GM18868 (cell line): ENCODE measurements at regions not wholly inside any gene's neighbourhood (a gene's known extent, or its start where the extent isn't known, plus 50 kb on each side); places are given as distances from the start of the nearest gene placed in this dataset.
"Not testable (repeated sequence)": the region's sequence is repeated elsewhere in the genome, so short reads cannot be mapped to it uniquely, and the experiment has no call there.

Experiments
- ATAC-seq: cut with Tn5 transposase; IDR thresholded peaks from one replicate; pipeline ENCODE4 v1.9.1; 2021; ENCODE audit warnings: mild to moderate bottlenecking, moderate library complexity; ENCODE audit not compliant: unreplicated experiment

- no peak for ATAC-seq
Measured at GRCh38 chr2:125207431-125207830, 1182.3 kb downstream of the CNTNAP5 start.

- ATAC-seq: no peak
Measured at GRCh38 chr2:125216321-125216720, 1191.2 kb downstream of the CNTNAP5 start.

- no peak for ATAC-seq
Measured at GRCh38 chr2:125224188-125224587, 1199.1 kb downstream of the CNTNAP5 start.

GRCh38 chr2:125224830-125225229, 1199.7 kb downstream of the CNTNAP5 start:
- no peak for ATAC-seq

GRCh38 chr2:125227843-125228392, 1202.8 kb downstream of the CNTNAP5 start:
- ATAC-seq: no peak

GRCh38 chr2:125240870-125241269, 1215.8 kb downstream of the CNTNAP5 start:
- ATAC-seq: no peak

GRCh38 chr2:125243074-125243473, 1218.0 kb downstream of the CNTNAP5 start:
- no peak for ATAC-seq

- ATAC-seq: no peak
Measured at GRCh38 chr2:125254010-125254409, 1228.9 kb downstream of the CNTNAP5 start.

GRCh38 chr2:125259451-125259850, 1234.4 kb downstream of the CNTNAP5 start:
- peak; percentile 66 for ATAC-seq

- ATAC-seq: not testable (repeated sequence)
Measured at GRCh38 chr2:125260366-125260930, 1235.4 kb downstream of the CNTNAP5 start.

- ATAC-seq: no peak
Measured at GRCh38 chr2:125264453-125264852, 1239.4 kb downstream of the CNTNAP5 start.

- no peak for ATAC-seq
Measured at GRCh38 chr2:125267683-125268082, 1242.6 kb downstream of the CNTNAP5 start.

- no peak for ATAC-seq
Measured at GRCh38 chr2:125272651-125273050, 1247.6 kb downstream of the CNTNAP5 start.

GRCh38 chr2:125274718-125275117, 1249.6 kb downstream of the CNTNAP5 start:
- no peak for ATAC-seq

- no peak for ATAC-seq
Measured at GRCh38 chr2:125280265-125280664, 1255.2 kb downstream of the CNTNAP5 start.

- ATAC-seq: no peak
Measured at GRCh38 chr2:125281242-125281641, 1256.2 kb downstream of the CNTNAP5 start.

GRCh38 chr2:125296742-125297141, 1271.7 kb downstream of the CNTNAP5 start:
- no peak for ATAC-seq

GRCh38 chr2:125310657-125311364, 1285.7 kb downstream of the CNTNAP5 start:
- no peak for ATAC-seq

GRCh38 chr2:125312342-125312741, 1287.3 kb downstream of the CNTNAP5 start:
- ATAC-seq: no peak

- no peak for ATAC-seq
Measured at GRCh38 chr2:125313806-125314205, 1288.7 kb downstream of the CNTNAP5 start.

GRCh38 chr2:125318740-125319139, 1293.7 kb downstream of the CNTNAP5 start:
- no peak for ATAC-seq

GRCh38 chr2:125324273-125324672, 1299.2 kb downstream of the CNTNAP5 start:
- ATAC-seq: no peak
